Nephron (organoid): ENCODE measurements at regions not wholly inside any gene's neighbourhood (a gene's known extent, or its start where the extent isn't known, plus 50 kb on each side); places are given as distances from the start of the nearest gene placed in this dataset.

Experiments used
- H3K27ac Mint-ChIP-seq, 3 experiments: 2 replicates each; pipeline ENCODE4 v1.8.0; 2020; ENCODE audit warnings: mixed read lengths in 3 of 3, mild to moderate bottlenecking in 2 of 3, moderate library complexity in 1 of 3
- H3K27me3 Mint-ChIP-seq: 2 replicates; pipeline ENCODE4 v1.8.0; 2021; ENCODE audit warnings: low read depth, mild to moderate bottlenecking, moderate library complexity, mixed read lengths
- H3K36me3 Mint-ChIP-seq: 2 replicates; pipeline ENCODE4 v1.8.0; 2020; ENCODE audit warnings: low read depth, mixed read lengths
- H3K4me1 Mint-ChIP-seq: 2 replicates; pipeline ENCODE4 v1.8.0; 2020; ENCODE audit warnings: mixed read lengths
- H3K4me3 Mint-ChIP-seq, 3 experiments: 2 replicates each; pipeline ENCODE4 v1.8.0; 2020; ENCODE audit warnings: mild to moderate bottlenecking in 3 of 3, mixed read lengths in 3 of 3, moderate library complexity in 2 of 3
- H3K9me3 Mint-ChIP-seq: 2 replicates; pipeline ENCODE4 v1.8.0; 2020; ENCODE audit warnings: mixed read lengths
- CTCF ChIP-seq, 3 experiments: fragments of 200-600 bp; sonication (generic); IDR thresholded peaks; one replicate each; pipeline ENCODE4 v1.5.0; 2021; ENCODE audit warnings: antibody characterized with exemption in 3 of 3; ENCODE audit not compliant: unreplicated experiment in 3 of 3

- no peak for TF ChIP-seq CTCF (IDR thresholded peaks at IDR 0.05; ENCODE audit: unreplicated experiment in 3 of 3)
- H3K9me3 Mint-ChIP-seq = peaks cover 2% of the 10 kb centered on the region
- no peaks in the 10 kb centered on the region for H3K4me1 Mint-ChIP-seq
- H3K27me3 Mint-ChIP-seq = no peaks in the 10 kb centered on the region
- no peaks in the 10 kb centered on the region for H3K36me3 Mint-ChIP-seq
- no peak overlapping the region for H3K27ac Mint-ChIP-seq
- no peak overlapping the region for H3K4me3 Mint-ChIP-seq
Measured at GRCh38 chr13:62706048-62706447, 1290.4 kb upstream of the PCDH20 start.

- Mint-ChIP-seq H3K9me3 (peaks cover 2% of the 10 kb centered on the region), H3K36me3 (no peaks in the 10 kb centered on the region), H3K27ac (no peak overlapping the region), H3K4me3 (no peak overlapping the region), H3K27me3 (no peaks in the 10 kb centered on the region), H3K4me1 (no peaks in the 10 kb centered on the region)
- TF ChIP-seq CTCF (IDR thresholded peaks at IDR 0.05; ENCODE audit: unreplicated experiment in 3 of 3) = no peak
Measured at GRCh38 chr13:62704875-62705274, 1289.2 kb upstream of the PCDH20 start.

GRCh38 chr13:62702502-62702901, 1286.9 kb upstream of the PCDH20 start:
- Mint-ChIP-seq H3K9me3 (no peaks in the 10 kb centered on the region), H3K27ac (no peak overlapping the region), H3K4me3 (no peak overlapping the region), H3K27me3 (no peaks in the 10 kb centered on the region), H3K36me3 (no peaks in the 10 kb centered on the region), H3K4me1 (no peaks in the 10 kb centered on the region)
- TF ChIP-seq CTCF (IDR thresholded peaks at IDR 0.05; ENCODE audit: unreplicated experiment in 3 of 3) = no peak

GRCh38 chr13:62697701-62698100, 1282.1 kb upstream of the PCDH20 start:
- Mint-ChIP-seq H3K4me1 (no peaks in the 10 kb centered on the region), H3K27me3 (no peaks in the 10 kb centered on the region), H3K36me3 (no peaks in the 10 kb centered on the region), H3K27ac (no peak overlapping the region), H3K4me3 (no peak overlapping the region), H3K9me3 (no peaks in the 10 kb centered on the region)
- no peak for TF ChIP-seq CTCF (IDR thresholded peaks at IDR 0.05; ENCODE audit: unreplicated experiment in 3 of 3)

- no peaks in the 10 kb centered on the region for H3K36me3 Mint-ChIP-seq
- H3K27ac Mint-ChIP-seq = no peak overlapping the region
- H3K4me3 Mint-ChIP-seq = no peak overlapping the region
- H3K4me1 Mint-ChIP-seq = no peaks in the 10 kb centered on the region
- TF ChIP-seq CTCF (IDR thresholded peaks at IDR 0.05; ENCODE audit: unreplicated experiment in 3 of 3) = no peak
- H3K27me3 Mint-ChIP-seq = no peaks in the 10 kb centered on the region
- no peaks in the 10 kb centered on the region for H3K9me3 Mint-ChIP-seq
Measured at GRCh38 chr13:62696490-62696889, 1280.8 kb upstream of the PCDH20 start.

DNA sequence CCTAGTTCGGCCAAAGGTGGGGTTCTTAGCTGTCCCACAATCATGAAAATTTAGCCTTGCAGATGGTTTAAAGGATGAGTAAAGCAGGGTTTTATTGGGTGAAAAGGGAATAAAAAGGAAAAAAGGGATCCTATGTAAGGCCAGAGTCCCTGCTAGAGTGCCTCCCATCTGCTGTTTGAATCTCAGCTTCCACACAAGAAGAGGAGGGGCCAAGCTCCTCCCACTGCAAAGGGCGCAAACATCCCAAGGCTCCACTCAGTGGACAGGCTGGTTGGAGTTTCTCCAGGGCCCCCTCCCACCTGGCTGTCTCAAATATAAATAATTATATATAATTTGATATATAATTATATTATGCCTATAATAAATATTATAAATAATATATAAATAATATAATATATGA, 1272.1 kb upstream of the PCDH20 start:
- H3K27ac Mint-ChIP-seq = no peak overlapping the region
- TF ChIP-seq CTCF (IDR thresholded peaks at IDR 0.05; ENCODE audit: unreplicated experiment in 3 of 3) = no peak
- no peaks in the 10 kb centered on the region for H3K9me3 Mint-ChIP-seq
- no peak overlapping the region for H3K4me3 Mint-ChIP-seq
- H3K4me1 Mint-ChIP-seq = no peaks in the 10 kb centered on the region
- H3K27me3 Mint-ChIP-seq = no peaks in the 10 kb centered on the region
- no peaks in the 10 kb centered on the region for H3K36me3 Mint-ChIP-seq
